CD14-positive monocyte (primary cell): ENCODE measurements at regions not wholly inside any gene's neighbourhood (a gene's known extent, or its start where the extent isn't known, plus 50 kb on each side); places are given as distances from the start of the nearest gene placed in this dataset.

ENCODE experiments used
- DNase-seq, 3 donors: peaks; one replicate each; pipeline ENCODE4 v3.0.0-alpha.2; 2011 to 2022
- H2AFZ ChIP-seq: 2 replicates; pipeline ENCODE4 v1.6.0; 2012; ENCODE audit warnings: mild to moderate bottlenecking, low read depth, low read length, inconsistent platforms; ENCODE audit not compliant: insufficient read depth, poor library complexity, severe bottlenecking
- H3K27ac ChIP-seq, 2 donors: 1 replicate in 1 of 2; 2 replicates in 1 of 2; pipeline ENCODE4 v1.5.1; 2012 to 2013; ENCODE audit warnings: low read length in 2 of 2, control low read depth in 1 of 2, inconsistent platforms in 1 of 2, low read depth in 1 of 2, mild to moderate bottlenecking in 1 of 2
- H3K27me3 ChIP-seq, 2 donors: one replicate each; pipeline versions ENCODE4 v1.6.0 to v1.6.1; 2011 to 2013; ENCODE audit warnings: low read length in 2 of 2; ENCODE audit not compliant: control insufficient read depth in 2 of 2, insufficient read depth in 2 of 2
- H3K36me3 ChIP-seq, 2 donors: replicated peaks in 1 of 2; 1 replicate in 1 of 2; 2 replicates in 1 of 2; pipeline versions ENCODE4 v1.5.1 to v1.6.1; 2012 to 2013; ENCODE audit warnings: low read length in 2 of 2, control low read depth in 1 of 2, inconsistent platforms in 1 of 2, mild to moderate bottlenecking in 1 of 2; ENCODE audit not compliant: insufficient read depth in 2 of 2, control insufficient read depth in 1 of 2
- H3K4me1 ChIP-seq, 2 donors: 1 replicate in 1 of 2; 2 replicates in 1 of 2; pipeline versions ENCODE4 v1.5.1 to v1.6.1; 2012 to 2013; ENCODE audit warnings: low read length in 2 of 2, control low read depth in 1 of 2, inconsistent platforms in 1 of 2, mild to moderate bottlenecking in 1 of 2, moderate library complexity in 1 of 2; ENCODE audit not compliant: insufficient read depth in 2 of 2, control insufficient read depth in 1 of 2
- H3K4me2 ChIP-seq: replicated peaks from 2 replicates; pipeline ENCODE3; 2012; ENCODE audit warnings: low read length, moderate library complexity, mild to moderate bottlenecking; ENCODE audit not compliant: poor library complexity, severe bottlenecking; ENCODE audit errors: extremely low read depth
- H3K4me3 ChIP-seq, 3 experiments: fragments of 200-600 bp in 1 of 3; sonication (generic) in 1 of 3; replicated peaks in 1 of 3; 1 replicate in 2 of 3; 2 replicates in 1 of 3; pipeline ENCODE4 v1.5.1; 2011 to 2013; ENCODE audit warnings: low read length in 3 of 3, mild to moderate bottlenecking in 3 of 3, control low read depth in 2 of 3, low read depth in 2 of 3, inconsistent platforms in 1 of 3, moderate library complexity in 1 of 3
- H3K79me2 ChIP-seq: 2 replicates; pipeline ENCODE4 v1.6.0; 2012; ENCODE audit warnings: mild to moderate bottlenecking, control low read depth, inconsistent platforms, low read length, moderate library complexity; ENCODE audit not compliant: insufficient read depth
- H3K9ac ChIP-seq: 2 replicates; pipeline ENCODE4 v1.6.0; 2017; ENCODE audit warnings: low read length, mild to moderate bottlenecking; ENCODE audit not compliant: insufficient read depth, poor library complexity, severe bottlenecking
- H3K9me3 ChIP-seq, 2 donors: replicated peaks in 1 of 2; 1 replicate in 1 of 2; 2 replicates in 1 of 2; pipeline versions ENCODE4 v1.5.1 to v1.6.1; 2012 to 2013; ENCODE audit warnings: low read length in 2 of 2, control low read depth in 1 of 2; ENCODE audit not compliant: control insufficient read depth in 1 of 2, insufficient read depth in 1 of 2
- H4K20me1 ChIP-seq: 2 replicates; pipeline ENCODE4 v1.6.0; 2012; ENCODE audit warnings: mild to moderate bottlenecking, low read length, control low read depth, moderate library complexity; ENCODE audit not compliant: insufficient read depth
- H3K27ac Mint-ChIP-seq, 7 donors: one replicate each; pipeline ENCODE4 v1.8.0; 2020; ENCODE audit warnings: mild to moderate bottlenecking in 7 of 7, mixed read lengths in 7 of 7, moderate library complexity in 6 of 7, inconsistent platforms in 2 of 7
- H3K27me3 Mint-ChIP-seq, 3 donors: one replicate each; pipeline ENCODE4 v1.8.0; 2021 to 2022; ENCODE audit warnings: low read depth in 3 of 3, mild to moderate bottlenecking in 3 of 3, mixed read lengths in 3 of 3, moderate library complexity in 3 of 3, inconsistent platforms in 1 of 3
- H3K36me3 Mint-ChIP-seq, 2 donors: one replicate each; pipeline ENCODE4 v1.8.0; 2020; ENCODE audit warnings: mixed read lengths in 2 of 2, inconsistent platforms in 1 of 2, mild to moderate bottlenecking in 1 of 2
- H3K4me1 Mint-ChIP-seq: one replicate; pipeline ENCODE4 v1.8.0; 2020; ENCODE audit warnings: mild to moderate bottlenecking, mixed read lengths
- H3K4me3 Mint-ChIP-seq, 2 donors: one replicate each; pipeline ENCODE4 v1.8.0; 2020; ENCODE audit warnings: mild to moderate bottlenecking in 2 of 2, mixed read lengths in 2 of 2, moderate library complexity in 1 of 2
- H3K9me3 Mint-ChIP-seq, 7 donors: one replicate each; pipeline ENCODE4 v1.8.0; 2020 to 2022; ENCODE audit warnings: mixed read lengths in 7 of 7, mild to moderate bottlenecking in 6 of 7, moderate library complexity in 6 of 7, inconsistent platforms in 2 of 7
- WGBS: methylation state at CpG from one replicate; pipeline ENCODE4 v1.1.5; 2013; ENCODE audit warnings: missing lambda C conversion rate; ENCODE audit not compliant: insufficient coverage; 5-methylcytosine and 5-hydroxymethylcytosine counted together
- intact Hi-C, 2 donors: fragments of 100-400 bp; cut with micrococcal nuclease; formaldehyde crosslinking; loops; one replicate each; pipeline versions ENCODE4 v1.15.0 to v1.15.1; 2023
- TF ChIP-seq, protein P1 (sequence below): fragments of 200-600 bp; IDR thresholded peaks from one replicate; pipeline ENCODE4 v1.8.0; 2022; ENCODE audit warnings: antibody characterized with exemption, mild to moderate bottlenecking

- H3K27me3 ChIP-seq: no peaks in the 10 kb centered on the region
- no peak overlapping the region for H2AFZ ChIP-seq
- peaks cover 16 to 36% of the 10 kb centered on the region in 2 donors for H3K9me3 ChIP-seq
- H3K27me3 Mint-ChIP-seq: no peaks in the 10 kb centered on the region
- no peak overlapping the region for H3K27ac Mint-ChIP-seq
- H3K36me3 Mint-ChIP-seq: peaks cover 6 to 11% of the 10 kb centered on the region in 2 donors
- H3K4me2 ChIP-seq: no peak overlapping the region
- H3K4me1 ChIP-seq: no peaks in the 10 kb centered on the region
- no peak overlapping the region for H3K27ac ChIP-seq
- no peaks in the 10 kb centered on the region for H4K20me1 ChIP-seq
- 100% methylated on average over 1 of the region's 1 CpG for WGBS
- H3K9ac ChIP-seq: no peak overlapping the region
- DNase-seq: no peak
- TF ChIP-seq, protein P1, sequence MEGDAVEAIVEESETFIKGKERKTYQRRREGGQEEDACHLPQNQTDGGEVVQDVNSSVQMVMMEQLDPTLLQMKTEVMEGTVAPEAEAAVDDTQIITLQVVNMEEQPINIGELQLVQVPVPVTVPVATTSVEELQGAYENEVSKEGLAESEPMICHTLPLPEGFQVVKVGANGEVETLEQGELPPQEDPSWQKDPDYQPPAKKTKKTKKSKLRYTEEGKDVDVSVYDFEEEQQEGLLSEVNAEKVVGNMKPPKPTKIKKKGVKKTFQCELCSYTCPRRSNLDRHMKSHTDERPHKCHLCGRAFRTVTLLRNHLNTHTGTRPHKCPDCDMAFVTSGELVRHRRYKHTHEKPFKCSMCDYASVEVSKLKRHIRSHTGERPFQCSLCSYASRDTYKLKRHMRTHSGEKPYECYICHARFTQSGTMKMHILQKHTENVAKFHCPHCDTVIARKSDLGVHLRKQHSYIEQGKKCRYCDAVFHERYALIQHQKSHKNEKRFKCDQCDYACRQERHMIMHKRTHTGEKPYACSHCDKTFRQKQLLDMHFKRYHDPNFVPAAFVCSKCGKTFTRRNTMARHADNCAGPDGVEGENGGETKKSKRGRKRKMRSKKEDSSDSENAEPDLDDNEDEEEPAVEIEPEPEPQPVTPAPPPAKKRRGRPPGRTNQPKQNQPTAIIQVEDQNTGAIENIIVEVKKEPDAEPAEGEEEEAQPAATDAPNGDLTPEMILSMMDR: no peak
- H3K79me2 ChIP-seq: no peaks in the 10 kb centered on the region
- H3K36me3 ChIP-seq: no peaks in the 10 kb centered on the region
- H3K4me3 ChIP-seq: no peak overlapping the region
- H3K4me1 Mint-ChIP-seq: peaks cover under 1% of the 10 kb centered on the region
- H3K4me3 Mint-ChIP-seq: no peak overlapping the region
- peaks cover 24 to 43% (median 40%) of the 10 kb centered on the region in 7 donors for H3K9me3 Mint-ChIP-seq
- intact Hi-C loops: loop anchor here in 1 of 2 donors (10.0 kb wide), 1 partner anchor 562 kb away; no protein-coding TSS in a partner anchor
Measured at GRCh38 chr13:50537029-50537428, 306.5 kb downstream of the DLEU7 start.

- H3K79me2 ChIP-seq: no peaks in the 10 kb centered on the region
- intact Hi-C loops: loop anchor here in 1 of 2 donors (10.0 kb wide), 1 partner anchor 565 kb away; no protein-coding TSS in a partner anchor
- Mint-ChIP-seq H3K36me3 (peaks cover 4 to 6% of the 10 kb centered on the region in 2 donors), H3K27me3 (peaks cover 0 to 2% (median 0%) of the 10 kb centered on the region in 3 donors), H3K4me3 (no peak overlapping the region), H3K27ac (no peak overlapping the region), H3K9me3 (peaks cover 20 to 34% (median 32%) of the 10 kb centered on the region in 7 donors), H3K4me1 (no peaks in the 10 kb centered on the region)
- peaks cover 16 to 28% of the 10 kb centered on the region in 2 donors for H3K9me3 ChIP-seq
- H2AFZ ChIP-seq: no peak overlapping the region
- no peak overlapping the region for H3K4me3 ChIP-seq
- TF ChIP-seq, protein P1: no peak
- no peaks in the 10 kb centered on the region for H3K27me3 ChIP-seq
- no peak overlapping the region for H3K27ac ChIP-seq
- H3K36me3 ChIP-seq: no peaks in the 10 kb centered on the region
- H4K20me1 ChIP-seq: no peaks in the 10 kb centered on the region
- no peak for DNase-seq
- H3K4me2 ChIP-seq: no peak overlapping the region
- H3K4me1 ChIP-seq: no peaks in the 10 kb centered on the region
- H3K9ac ChIP-seq: no peak overlapping the region
Measured at GRCh38 chr13:50539791-50540530, 303.5 kb downstream of the DLEU7 start.
